Suprapubic skin (tissue), 4 donors: ENCODE measurements at regions not wholly inside any gene's neighbourhood (a gene's known extent, or its start where the extent isn't known, plus 50 kb on each side); places are given as distances from the start of the nearest gene placed in this dataset.

Experiments
- DNase-seq, 2 donors: peaks; one replicate each; pipeline ENCODE4 v3.0.0-alpha.2; 2019; ENCODE audit warnings: low spot score in 2 of 2
- H3K27ac ChIP-seq: fragments of 200-600 bp; sonication (generic); one replicate; pipeline ENCODE4 v1.5.1; 2019
- H3K27me3 ChIP-seq: fragments of 200-600 bp; sonication (generic); one replicate; pipeline ENCODE4 v1.5.1; 2019
- H3K36me3 ChIP-seq: fragments of 200-600 bp; sonication (generic); one replicate; pipeline ENCODE4 v1.5.1; 2019
- H3K4me1 ChIP-seq: fragments of 200-600 bp; sonication (generic); one replicate; pipeline ENCODE4 v1.5.1; 2019
- H3K4me3 ChIP-seq: fragments of 200-600 bp; sonication (generic); one replicate; pipeline ENCODE4 v1.5.1; 2019; ENCODE audit warnings: mild to moderate bottlenecking
- H3K9me3 ChIP-seq: fragments of 200-600 bp; sonication (generic); one replicate; pipeline ENCODE4 v1.5.1; 2019
- EP300 ChIP-seq: sonication (generic); formaldehyde crosslinking; IDR thresholded peaks from one replicate; pipeline ENCODE4 v1.6.1; 2017; ENCODE audit warnings: antibody characterized with exemption
- POLR2A ChIP-seq, 2 donors: fragments of 450-650 bp; IDR thresholded peaks; one replicate each; pipeline ENCODE4 v1.6.1; 2017; ENCODE audit warnings: antibody characterized with exemption in 2 of 2, mild to moderate bottlenecking in 2 of 2, moderate library complexity in 2 of 2
- POLR2AphosphoS5 ChIP-seq, 3 donors: sonication (generic); formaldehyde crosslinking; IDR thresholded peaks; one replicate each; pipeline ENCODE4 v1.6.1; 2017; ENCODE audit warnings: antibody characterized with exemption in 3 of 3
- WGBS: methylation state at CpG from one replicate; pipeline ENCODE4 v1.1.5; 2018; 5-methylcytosine and 5-hydroxymethylcytosine counted together
- TF ChIP-seq, protein P1 (sequence below), 2 donors: fragments of 200-600 bp in 1 of 2; fragments of 450-650 bp in 1 of 2; sonication (generic) in 1 of 2; IDR thresholded peaks; one replicate each; pipeline ENCODE4 v1.5.1; 2016 to 2019; ENCODE audit warnings: antibody characterized with exemption in 2 of 2, mild to moderate bottlenecking in 1 of 2, moderate library complexity in 1 of 2

DNA sequence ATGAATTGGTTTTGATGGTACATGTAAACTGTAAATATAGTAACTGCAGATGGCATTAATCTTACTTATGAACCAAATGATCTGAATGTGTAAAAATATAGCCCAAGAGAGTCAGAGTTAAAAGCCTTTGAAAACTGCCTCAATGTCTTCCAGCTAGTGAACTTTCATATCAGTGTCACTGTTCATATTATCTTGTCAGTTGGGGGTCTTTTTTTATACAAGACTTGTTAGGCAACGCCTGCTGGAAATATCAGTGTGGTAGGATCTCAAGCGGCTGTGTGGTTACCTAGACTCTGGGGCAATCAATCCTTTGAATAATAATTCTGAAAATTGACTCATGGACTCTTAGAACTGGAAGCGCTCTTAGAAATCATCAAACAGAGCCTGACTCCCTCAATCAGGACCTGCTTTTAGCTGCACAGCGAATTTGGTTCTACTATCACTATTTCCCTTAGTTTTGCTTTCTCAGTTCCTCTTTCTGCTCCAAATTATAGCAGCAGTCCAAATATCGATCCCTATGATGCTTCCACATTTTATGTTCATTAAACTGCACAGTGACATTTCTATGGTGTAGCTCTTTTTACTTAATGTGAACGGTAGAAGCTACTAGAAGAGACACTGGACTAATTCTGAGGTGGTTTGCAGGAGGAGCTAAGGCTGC lies 100.1 kb upstream of the COL1A2 start:
- H3K4me3 ChIP-seq, result no peak overlapping the region
- H3K27ac ChIP-seq, result no peak overlapping the region
- 59% methylated on average over 6 of the region's 6 CpGs for WGBS
- peaks cover 13% of the 10 kb centered on the region for H3K4me1 ChIP-seq
- no peaks in the 10 kb centered on the region for H3K36me3 ChIP-seq
- no peak for DNase-seq
- no peaks in the 10 kb centered on the region for H3K9me3 ChIP-seq
- H3K27me3 ChIP-seq, result no peaks in the 10 kb centered on the region
- TF ChIP-seq POLR2AphosphoS5 (IDR thresholded peaks at IDR 0.05), result no peak
- no peak for TF ChIP-seq POLR2A (IDR thresholded peaks at IDR 0.05)
- TF ChIP-seq, protein P1, sequence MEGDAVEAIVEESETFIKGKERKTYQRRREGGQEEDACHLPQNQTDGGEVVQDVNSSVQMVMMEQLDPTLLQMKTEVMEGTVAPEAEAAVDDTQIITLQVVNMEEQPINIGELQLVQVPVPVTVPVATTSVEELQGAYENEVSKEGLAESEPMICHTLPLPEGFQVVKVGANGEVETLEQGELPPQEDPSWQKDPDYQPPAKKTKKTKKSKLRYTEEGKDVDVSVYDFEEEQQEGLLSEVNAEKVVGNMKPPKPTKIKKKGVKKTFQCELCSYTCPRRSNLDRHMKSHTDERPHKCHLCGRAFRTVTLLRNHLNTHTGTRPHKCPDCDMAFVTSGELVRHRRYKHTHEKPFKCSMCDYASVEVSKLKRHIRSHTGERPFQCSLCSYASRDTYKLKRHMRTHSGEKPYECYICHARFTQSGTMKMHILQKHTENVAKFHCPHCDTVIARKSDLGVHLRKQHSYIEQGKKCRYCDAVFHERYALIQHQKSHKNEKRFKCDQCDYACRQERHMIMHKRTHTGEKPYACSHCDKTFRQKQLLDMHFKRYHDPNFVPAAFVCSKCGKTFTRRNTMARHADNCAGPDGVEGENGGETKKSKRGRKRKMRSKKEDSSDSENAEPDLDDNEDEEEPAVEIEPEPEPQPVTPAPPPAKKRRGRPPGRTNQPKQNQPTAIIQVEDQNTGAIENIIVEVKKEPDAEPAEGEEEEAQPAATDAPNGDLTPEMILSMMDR (IDR thresholded peaks at IDR 0.05), result no peak
- no peak for TF ChIP-seq EP300

DNA sequence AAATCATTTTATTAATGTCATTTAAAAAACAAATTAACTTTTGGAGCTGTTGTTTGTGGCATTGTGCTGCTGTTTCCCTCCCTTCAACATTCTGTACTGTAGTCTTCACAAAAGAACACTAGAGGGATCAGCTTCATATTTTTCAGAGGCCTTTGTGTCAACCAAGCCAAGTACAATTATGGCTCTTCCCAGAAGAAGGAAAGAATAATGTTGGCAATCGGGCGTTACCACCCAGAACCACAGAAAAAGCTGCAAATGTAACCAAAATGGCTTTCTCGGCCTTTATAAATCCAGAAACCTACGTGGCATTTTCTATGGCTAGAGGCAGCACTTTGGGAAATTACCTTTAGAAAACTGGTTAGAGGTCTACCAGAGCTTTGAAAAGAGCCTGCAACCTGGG lies 98.8 kb upstream of the COL1A2 start:
- TF ChIP-seq EP300, result no peak
- peak in 1 of 3 donors; percentile 55 for TF ChIP-seq POLR2AphosphoS5 (IDR thresholded peaks at IDR 0.05)
- TF ChIP-seq, protein P1 (IDR thresholded peaks at IDR 0.05), result peak; percentile 37 to 44
- TF ChIP-seq POLR2A (IDR thresholded peaks at IDR 0.05), result no peak
- Histone ChIP-seq H3K27ac (peak overlapping the region; percentile 82), H3K4me1 (peaks cover 23% of the 10 kb centered on the region), H3K36me3 (no peaks in the 10 kb centered on the region), H3K27me3 (no peaks in the 10 kb centered on the region), H3K9me3 (no peaks in the 10 kb centered on the region), H3K4me3 (peak overlapping the region; percentile 16)
- no peak for DNase-seq
- WGBS, result 36% methylated on average over 4 of the region's 4 CpGs

DNA sequence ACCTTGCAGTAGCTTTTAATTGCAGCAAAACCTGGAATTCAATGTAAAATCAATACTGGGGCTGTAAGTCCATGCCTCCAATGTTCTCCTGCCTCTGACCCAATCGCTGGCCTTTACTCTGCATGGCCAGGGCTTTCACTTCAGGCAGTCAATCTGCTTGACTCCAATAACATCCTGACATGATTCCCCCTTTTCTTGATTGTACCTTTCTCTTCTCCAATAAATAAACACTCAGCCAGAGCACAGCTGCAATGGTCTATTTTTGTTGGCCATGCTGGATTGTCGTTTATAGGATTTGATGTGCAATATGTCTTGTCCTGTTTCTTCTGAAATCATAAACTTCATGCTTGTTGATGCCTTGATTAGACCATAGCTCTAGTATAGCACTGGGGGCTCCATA lies 97.8 kb upstream of the COL1A2 start:
- WGBS, result 65% methylated on average over 2 of the region's 2 CpGs
- H3K27ac ChIP-seq, result peak overlapping the region; percentile 82
- TF ChIP-seq POLR2AphosphoS5 (IDR thresholded peaks at IDR 0.05), result no peak
- TF ChIP-seq, protein P1 (IDR thresholded peaks at IDR 0.05), result no peak
- no peak for TF ChIP-seq EP300
- no peak for TF ChIP-seq POLR2A (IDR thresholded peaks at IDR 0.05)
- H3K4me1 ChIP-seq, result peaks cover 31% of the 10 kb centered on the region
- no peak for DNase-seq
- H3K27me3 ChIP-seq, result no peaks in the 10 kb centered on the region
- H3K4me3 ChIP-seq, result peak overlapping the region; percentile 16
- no peaks in the 10 kb centered on the region for H3K36me3 ChIP-seq
- H3K9me3 ChIP-seq, result no peaks in the 10 kb centered on the region

DNA sequence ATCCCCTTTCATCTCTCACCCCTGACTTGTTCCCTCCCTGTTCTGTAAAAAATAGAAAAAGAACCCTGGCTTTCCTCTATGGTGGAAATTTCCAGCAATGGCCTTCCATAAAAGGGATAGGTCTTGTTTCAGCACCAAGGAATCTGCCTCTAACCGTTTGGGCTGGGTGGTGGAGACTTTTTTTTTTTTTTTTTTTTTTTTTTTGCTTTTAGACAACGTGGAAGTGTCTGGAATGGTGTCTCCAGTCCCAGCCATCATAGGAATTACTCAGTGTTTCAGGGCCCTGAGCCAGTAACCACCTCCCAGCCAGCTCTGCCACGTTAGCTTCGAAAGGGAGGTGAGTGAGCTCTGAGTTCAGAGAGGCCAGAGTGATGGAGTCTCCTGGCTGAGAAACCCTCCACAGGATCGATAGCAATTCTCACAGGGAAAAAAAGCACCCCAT lies 97.3 kb upstream of the COL1A2 start:
- Histone ChIP-seq H3K4me1 (peaks cover 31% of the 10 kb centered on the region), H3K27me3 (no peaks in the 10 kb centered on the region), H3K36me3 (no peaks in the 10 kb centered on the region), H3K9me3 (no peaks in the 10 kb centered on the region), H3K27ac (peak overlapping the region; percentile 82), H3K4me3 (peak overlapping the region; percentile 16)
- TF ChIP-seq POLR2AphosphoS5 (IDR thresholded peaks at IDR 0.05), result no peak
- no peak for TF ChIP-seq POLR2A (IDR thresholded peaks at IDR 0.05)
- TF ChIP-seq EP300, result no peak
- TF ChIP-seq, protein P1 (IDR thresholded peaks at IDR 0.05), result no peak
- WGBS, result 24% methylated on average over 5 of the region's 5 CpGs
- DNase-seq, result peak; percentile 76 to 82

DNA sequence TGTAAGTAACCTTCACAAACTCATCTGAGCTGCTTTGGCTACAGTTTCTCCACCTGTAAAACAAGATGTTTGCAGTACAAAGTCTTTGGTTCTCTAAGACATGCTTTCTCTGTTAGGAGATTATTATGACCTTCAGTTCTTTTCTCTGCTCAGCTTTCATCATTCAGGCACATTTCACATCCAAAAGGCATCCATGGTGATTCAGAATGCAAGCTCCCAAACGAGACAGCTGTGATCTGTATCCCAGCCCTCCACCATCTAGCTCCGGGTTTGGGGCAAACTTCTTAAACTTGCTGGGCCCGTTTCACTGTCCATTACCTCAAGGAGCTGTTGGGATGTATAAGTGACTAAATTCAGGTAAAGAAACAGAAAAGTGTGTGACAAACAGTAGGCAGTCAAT lies 95.8 kb upstream of the COL1A2 start:
- 67% methylated on average over 3 of the region's 3 CpGs for WGBS
- H3K9me3 ChIP-seq, result no peaks in the 10 kb centered on the region
- TF ChIP-seq, protein P1 (IDR thresholded peaks at IDR 0.05), result no peak
- TF ChIP-seq POLR2A (IDR thresholded peaks at IDR 0.05) (no peak), POLR2AphosphoS5 (IDR thresholded peaks at IDR 0.05) (no peak), EP300 (no peak)
- DNase-seq, result no peak
- H3K27me3 ChIP-seq, result no peaks in the 10 kb centered on the region
- no peak overlapping the region for H3K4me3 ChIP-seq
- no peaks in the 10 kb centered on the region for H3K36me3 ChIP-seq
- H3K4me1 ChIP-seq, result peaks cover 39% of the 10 kb centered on the region
- peak overlapping the region; percentile 24 for H3K27ac ChIP-seq
